ENCODE measurements at regions not wholly inside any gene's neighbourhood (a gene's known extent, or its start where the extent isn't known, plus 50 kb on each side); places are given as distances from the start of the nearest gene placed in this dataset.

GRCh38 chr18:60060026-60060425, 160.2 kb downstream of the PMAIP1 start:
- TF ChIP-seq CTCF (IDR thresholded peaks at IDR 0.05; ENCODE audit: borderline replicate concordance, extremely low read depth, low read length, poor library complexity, severe bottlenecking) (no peak), EZH2 (IDR thresholded peaks at IDR 0.05; ENCODE audit: borderline replicate concordance, low read depth, low read length, severe bottlenecking) (no peak)

Data from DND-41 (cell line).